ENCODE measurements at regions not wholly inside any gene's neighbourhood (a gene's known extent, or its start where the extent isn't known, plus 50 kb on each side); places are given as distances from the start of the nearest gene placed in this dataset.

DNA sequence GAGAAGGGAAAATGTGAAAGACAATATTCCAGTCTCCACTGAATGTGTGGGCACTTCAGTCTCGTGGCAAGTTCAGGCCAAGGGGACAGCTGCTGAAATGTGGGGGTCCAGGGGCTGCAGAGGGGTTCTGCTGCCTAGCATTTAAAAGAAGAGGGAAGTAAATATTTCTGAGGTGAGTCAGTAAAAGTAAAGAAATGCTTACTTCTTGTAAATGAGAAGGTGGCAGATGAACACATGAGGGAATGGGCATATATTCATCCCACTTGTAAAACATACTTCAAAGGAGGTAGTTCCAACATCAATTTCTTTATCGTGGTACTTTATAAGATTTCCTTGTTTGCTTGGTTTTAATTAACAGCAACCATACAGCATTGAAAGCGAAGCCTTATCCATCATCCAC, 63.1 kb upstream of the HIVEP3 start:
- no peak for DNase-seq (ENCODE audit: low read depth)
- TF ChIP-seq, protein P1, sequence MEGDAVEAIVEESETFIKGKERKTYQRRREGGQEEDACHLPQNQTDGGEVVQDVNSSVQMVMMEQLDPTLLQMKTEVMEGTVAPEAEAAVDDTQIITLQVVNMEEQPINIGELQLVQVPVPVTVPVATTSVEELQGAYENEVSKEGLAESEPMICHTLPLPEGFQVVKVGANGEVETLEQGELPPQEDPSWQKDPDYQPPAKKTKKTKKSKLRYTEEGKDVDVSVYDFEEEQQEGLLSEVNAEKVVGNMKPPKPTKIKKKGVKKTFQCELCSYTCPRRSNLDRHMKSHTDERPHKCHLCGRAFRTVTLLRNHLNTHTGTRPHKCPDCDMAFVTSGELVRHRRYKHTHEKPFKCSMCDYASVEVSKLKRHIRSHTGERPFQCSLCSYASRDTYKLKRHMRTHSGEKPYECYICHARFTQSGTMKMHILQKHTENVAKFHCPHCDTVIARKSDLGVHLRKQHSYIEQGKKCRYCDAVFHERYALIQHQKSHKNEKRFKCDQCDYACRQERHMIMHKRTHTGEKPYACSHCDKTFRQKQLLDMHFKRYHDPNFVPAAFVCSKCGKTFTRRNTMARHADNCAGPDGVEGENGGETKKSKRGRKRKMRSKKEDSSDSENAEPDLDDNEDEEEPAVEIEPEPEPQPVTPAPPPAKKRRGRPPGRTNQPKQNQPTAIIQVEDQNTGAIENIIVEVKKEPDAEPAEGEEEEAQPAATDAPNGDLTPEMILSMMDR (IDR thresholded peaks at IDR 0.05; ENCODE audit: control insufficient read depth, extremely low read depth, insufficient read depth) = no peak
- no peak overlapping the region for H3K4me3 ChIP-seq (ENCODE audit: low read depth, low read length)

DNA sequence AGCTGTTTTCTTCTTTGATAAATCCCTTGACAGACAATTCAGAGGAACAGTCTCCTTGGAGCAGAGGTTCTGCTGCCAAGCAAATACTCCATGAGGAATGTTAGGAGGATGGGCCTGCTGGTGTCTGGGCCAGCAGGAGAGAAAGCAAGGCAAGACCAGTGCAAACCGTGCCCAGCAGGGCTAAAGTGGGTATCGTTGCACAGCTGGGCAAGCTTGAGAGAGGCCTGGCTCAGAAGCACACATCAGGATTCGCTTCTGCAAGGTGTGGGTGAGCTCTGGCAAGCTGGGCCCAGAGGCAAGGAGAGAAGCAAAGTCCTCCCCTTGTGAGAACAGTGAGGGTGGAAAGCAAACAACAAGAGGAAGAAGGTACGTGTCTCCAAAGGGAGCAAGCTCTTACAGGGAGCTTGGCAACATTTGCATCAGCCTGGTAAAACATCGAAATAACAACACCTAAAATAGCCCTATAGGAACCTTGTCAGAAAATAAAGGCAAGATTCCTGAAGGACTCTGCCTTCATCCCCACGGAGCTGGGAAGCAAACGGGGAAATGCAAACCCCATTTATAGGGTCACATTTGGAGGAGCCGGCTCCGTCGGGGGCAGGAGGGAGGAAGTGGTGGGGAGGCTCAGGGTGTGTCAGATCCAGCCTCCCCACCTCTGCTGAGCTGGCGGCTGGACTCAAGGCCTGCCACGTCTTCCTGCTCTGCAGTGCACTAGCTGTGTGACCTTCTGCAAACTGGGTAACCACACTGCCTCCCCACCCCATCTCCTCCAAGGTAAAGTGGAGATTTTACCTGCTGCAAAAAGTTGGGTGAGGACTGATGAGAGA, 62.3 kb upstream of the HIVEP3 start:
- no peak for DNase-seq (ENCODE audit: low read depth)

DNA sequence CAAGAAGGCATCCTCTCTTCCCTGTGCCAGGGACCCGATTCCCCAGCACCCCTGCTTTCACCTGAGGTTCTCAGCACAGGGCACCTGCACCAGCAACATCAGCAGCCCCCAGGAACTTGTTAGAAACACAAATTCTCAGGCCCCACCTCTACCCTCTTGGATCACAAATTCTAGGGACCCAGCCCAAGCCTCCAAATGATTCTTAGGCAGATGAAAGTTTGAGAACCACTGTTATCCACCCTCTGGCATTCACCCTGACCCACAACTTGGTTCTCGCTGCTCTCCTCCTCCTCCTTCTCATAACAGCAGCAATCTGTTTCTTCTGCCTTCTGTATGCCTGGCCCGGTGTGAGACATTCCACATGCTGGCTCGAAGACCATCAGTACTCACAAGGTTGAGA, 60.3 kb upstream of the HIVEP3 start:
- H3K4me3 ChIP-seq (ENCODE audit: low read depth, low read length) = no peak overlapping the region
- TF ChIP-seq, protein P1 (IDR thresholded peaks at IDR 0.05; ENCODE audit: control insufficient read depth, extremely low read depth, insufficient read depth) = no peak
- DNase-seq (ENCODE audit: low read depth) = no peak

More for the DNA sequence above, 62.3 kb upstream of the HIVEP3 start:
- H3K4me3 ChIP-seq (ENCODE audit: low read depth, low read length) = no peak overlapping the region
- TF ChIP-seq, protein P1 (IDR thresholded peaks at IDR 0.05; ENCODE audit: control insufficient read depth, extremely low read depth, insufficient read depth) = no peak

DNA sequence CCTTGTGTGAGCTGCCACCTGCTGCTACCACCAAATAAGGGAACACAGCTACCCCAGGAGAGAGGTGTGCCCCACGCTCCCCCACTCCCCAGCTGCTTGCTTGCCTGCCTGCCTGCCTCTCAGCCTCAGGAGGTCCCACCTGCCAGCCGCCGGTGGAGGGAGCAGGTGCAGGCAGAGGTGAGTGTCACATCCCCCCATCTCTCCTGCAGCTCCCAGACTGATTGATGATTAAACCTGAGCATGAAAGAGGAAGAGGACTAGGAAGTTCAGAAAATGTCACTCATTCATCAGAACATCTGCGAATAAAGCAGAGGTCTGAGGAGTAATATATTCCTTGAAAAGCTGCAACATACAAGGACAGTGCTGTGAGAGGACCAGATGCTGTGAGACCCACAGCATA, 58.6 kb upstream of the HIVEP3 start:
- TF ChIP-seq, protein P1 (IDR thresholded peaks at IDR 0.05; ENCODE audit: control insufficient read depth, extremely low read depth, insufficient read depth) = no peak
- H3K4me3 ChIP-seq (ENCODE audit: low read depth, low read length) = no peak overlapping the region
- no peak for DNase-seq (ENCODE audit: low read depth)

DNA sequence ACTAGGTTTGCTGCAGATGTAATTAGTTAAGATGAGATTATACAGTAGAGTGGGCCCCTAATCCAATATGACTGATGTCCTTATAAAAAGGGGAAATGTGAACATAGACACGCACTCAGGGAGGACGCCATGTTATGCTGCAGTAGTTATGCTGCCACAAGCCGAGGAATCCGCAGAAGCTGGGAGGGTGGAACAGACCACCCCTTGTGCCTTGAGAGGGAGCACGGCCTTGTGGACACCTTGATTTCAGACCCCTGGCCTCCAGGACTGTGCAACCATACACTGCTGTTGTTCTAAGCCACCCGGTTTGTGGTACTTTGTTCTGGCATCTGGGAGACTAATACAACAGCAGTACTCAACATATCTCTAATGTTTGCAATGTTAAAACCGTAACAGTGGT, 57.9 kb upstream of the HIVEP3 start:
- no peak for DNase-seq (ENCODE audit: low read depth)
- TF ChIP-seq, protein P1 (IDR thresholded peaks at IDR 0.05; ENCODE audit: control insufficient read depth, extremely low read depth, insufficient read depth) = no peak
- H3K4me3 ChIP-seq (ENCODE audit: low read depth, low read length) = no peak overlapping the region

DNA sequence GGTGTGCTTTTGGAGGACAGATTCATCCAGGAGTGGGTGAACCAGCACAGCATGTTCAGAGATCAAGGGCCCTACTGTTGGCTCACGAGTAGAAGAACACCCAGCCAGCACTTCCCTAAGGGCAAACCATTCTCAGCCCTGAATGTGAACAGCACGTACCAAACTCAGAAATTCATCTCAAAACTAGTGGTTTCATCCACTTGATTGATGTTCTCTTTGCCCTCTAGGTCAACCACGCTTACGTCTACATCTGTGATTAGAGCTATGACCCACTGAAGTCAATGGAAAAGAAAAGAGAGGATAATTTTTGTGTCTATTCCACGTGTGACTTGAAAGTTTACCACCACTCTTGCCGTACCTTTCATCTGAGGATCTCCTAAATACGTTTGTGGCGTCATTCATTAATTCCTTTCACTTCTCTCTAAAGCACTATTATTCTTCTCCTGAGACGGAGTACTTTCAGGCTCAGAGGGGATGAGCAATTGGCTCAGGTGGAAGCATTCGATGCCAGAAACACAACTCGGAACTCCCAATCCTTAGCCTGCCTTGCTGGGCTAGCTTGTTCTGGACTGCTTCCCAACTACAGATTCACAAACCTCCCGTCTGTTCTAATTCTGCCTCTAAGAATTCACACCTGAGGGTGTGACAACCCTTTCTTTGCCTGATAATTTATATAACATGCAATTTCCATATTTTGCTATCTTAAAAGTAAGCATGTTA, 57.3 kb upstream of the HIVEP3 start:
- no peak for DNase-seq (ENCODE audit: low read depth)
- H3K4me3 ChIP-seq (ENCODE audit: low read depth, low read length) = no peak overlapping the region
- TF ChIP-seq, protein P1 (IDR thresholded peaks at IDR 0.05; ENCODE audit: control insufficient read depth, extremely low read depth, insufficient read depth) = no peak
